ENCODE measurements at regions not wholly inside any gene's neighbourhood (a gene's known extent, or its start where the extent isn't known, plus 50 kb on each side); places are given as distances from the start of the nearest gene placed in this dataset.

DNA sequence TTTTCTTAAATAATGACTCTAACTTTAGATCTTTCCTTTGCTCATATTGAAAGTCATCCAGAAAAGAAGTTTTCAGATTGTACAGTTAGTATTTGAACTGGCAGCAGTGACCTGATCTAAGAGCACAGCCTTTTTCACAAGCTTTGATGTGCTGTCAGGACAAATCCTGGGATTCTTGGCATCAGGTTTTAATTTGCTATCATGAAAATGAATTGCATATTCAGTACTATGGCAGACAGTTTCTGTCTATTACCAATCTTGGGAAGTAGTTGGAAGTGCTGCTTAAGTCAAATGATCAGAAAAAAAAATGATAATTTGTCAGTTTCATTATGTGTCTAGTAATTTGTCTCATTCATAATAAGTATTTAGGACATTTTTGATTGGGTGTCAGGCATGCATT lies 925.6 kb upstream of the ARRDC3 start:
- TF ChIP-seq ZBTB7A (IDR thresholded peaks at IDR 0.05; ENCODE audit: low read depth) (no peak), RAD21 (IDR thresholded peaks at IDR 0.05; ENCODE audit: low read depth) (no peak)

DNA sequence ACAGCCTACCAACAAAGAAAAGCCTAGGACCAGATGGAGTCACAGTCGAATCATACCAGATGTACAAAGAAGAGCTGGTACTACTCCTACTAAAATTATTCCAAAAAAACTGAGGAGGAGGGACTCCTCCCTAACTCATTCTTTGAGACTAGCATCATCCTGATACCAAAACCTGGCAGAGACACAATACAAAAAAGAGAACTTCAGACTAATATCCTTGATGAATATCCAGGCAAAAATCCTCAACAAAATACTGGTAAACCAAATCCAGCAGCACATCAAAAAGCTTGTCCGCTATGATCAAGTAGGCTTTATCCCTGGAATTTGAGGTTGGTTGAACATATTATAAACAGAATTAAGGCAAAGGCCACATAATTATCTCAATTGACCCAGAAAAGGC lies 900.4 kb upstream of the ARRDC3 start:
- TF ChIP-seq EGR1 (IDR thresholded peaks at IDR 0.05) (no peak), ZBTB7A (IDR thresholded peaks at IDR 0.05; ENCODE audit: low read depth) (no peak), TAF1 (IDR thresholded peaks at IDR 0.05; ENCODE audit: low read depth) (no peak), TCF12 (IDR thresholded peaks at IDR 0.05; ENCODE audit: low read depth) (no peak), CREB1 (IDR thresholded peaks at IDR 0.05; ENCODE audit: low read depth) (no peak), TEAD4 (IDR thresholded peaks at IDR 0.05) (no peak), FOXM1 (IDR thresholded peaks at IDR 0.05; ENCODE audit: borderline replicate concordance, low read depth) (no peak), NFIC (IDR thresholded peaks at IDR 0.05) (no peak), RAD21 (IDR thresholded peaks at IDR 0.05; ENCODE audit: low read depth) (no peak), YY1 (IDR thresholded peaks at IDR 0.05; ENCODE audit: low read depth) (no peak)
- TF ChIP-seq, protein P1, sequence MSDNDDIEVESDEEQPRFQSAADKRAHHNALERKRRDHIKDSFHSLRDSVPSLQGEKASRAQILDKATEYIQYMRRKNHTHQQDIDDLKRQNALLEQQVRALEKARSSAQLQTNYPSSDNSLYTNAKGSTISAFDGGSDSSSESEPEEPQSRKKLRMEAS (IDR thresholded peaks at IDR 0.05): no peak

DNA sequence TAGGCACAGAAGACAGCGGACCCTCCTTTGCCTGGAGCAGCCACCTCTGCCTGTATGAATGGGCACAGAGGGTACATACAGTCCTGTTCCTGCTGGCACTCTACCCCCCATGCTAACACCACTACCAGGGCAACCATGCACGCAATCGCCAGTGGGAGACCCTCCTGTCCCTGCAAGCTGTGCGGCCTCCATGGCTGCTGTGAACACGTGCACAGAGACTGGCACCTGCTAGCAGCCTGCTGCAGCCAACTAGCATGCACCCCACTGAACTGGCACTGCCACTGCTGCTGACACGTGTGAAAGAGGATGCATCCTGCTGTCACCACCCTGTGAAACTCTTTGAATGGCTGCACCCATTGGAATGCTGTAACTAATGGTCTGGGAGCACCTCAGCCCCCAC lies 885.2 kb upstream of the ARRDC3 start:
- TF ChIP-seq EP300 (IDR thresholded peaks at IDR 0.05; ENCODE audit: borderline replicate concordance): no peak
- no peak for TF ChIP-seq TCF12 (IDR thresholded peaks at IDR 0.05; ENCODE audit: low read depth)
- TF ChIP-seq YY1 (IDR thresholded peaks at IDR 0.05; ENCODE audit: low read depth): no peak
- no peak for TF ChIP-seq RAD21 (IDR thresholded peaks at IDR 0.05; ENCODE audit: low read depth)
- no peak for TF ChIP-seq NFIC (IDR thresholded peaks at IDR 0.05)
- TF ChIP-seq CEBPB (IDR thresholded peaks at IDR 0.05): no peak
- TF ChIP-seq ZBTB7A (IDR thresholded peaks at IDR 0.05; ENCODE audit: low read depth): no peak
- TF ChIP-seq, protein P2, sequence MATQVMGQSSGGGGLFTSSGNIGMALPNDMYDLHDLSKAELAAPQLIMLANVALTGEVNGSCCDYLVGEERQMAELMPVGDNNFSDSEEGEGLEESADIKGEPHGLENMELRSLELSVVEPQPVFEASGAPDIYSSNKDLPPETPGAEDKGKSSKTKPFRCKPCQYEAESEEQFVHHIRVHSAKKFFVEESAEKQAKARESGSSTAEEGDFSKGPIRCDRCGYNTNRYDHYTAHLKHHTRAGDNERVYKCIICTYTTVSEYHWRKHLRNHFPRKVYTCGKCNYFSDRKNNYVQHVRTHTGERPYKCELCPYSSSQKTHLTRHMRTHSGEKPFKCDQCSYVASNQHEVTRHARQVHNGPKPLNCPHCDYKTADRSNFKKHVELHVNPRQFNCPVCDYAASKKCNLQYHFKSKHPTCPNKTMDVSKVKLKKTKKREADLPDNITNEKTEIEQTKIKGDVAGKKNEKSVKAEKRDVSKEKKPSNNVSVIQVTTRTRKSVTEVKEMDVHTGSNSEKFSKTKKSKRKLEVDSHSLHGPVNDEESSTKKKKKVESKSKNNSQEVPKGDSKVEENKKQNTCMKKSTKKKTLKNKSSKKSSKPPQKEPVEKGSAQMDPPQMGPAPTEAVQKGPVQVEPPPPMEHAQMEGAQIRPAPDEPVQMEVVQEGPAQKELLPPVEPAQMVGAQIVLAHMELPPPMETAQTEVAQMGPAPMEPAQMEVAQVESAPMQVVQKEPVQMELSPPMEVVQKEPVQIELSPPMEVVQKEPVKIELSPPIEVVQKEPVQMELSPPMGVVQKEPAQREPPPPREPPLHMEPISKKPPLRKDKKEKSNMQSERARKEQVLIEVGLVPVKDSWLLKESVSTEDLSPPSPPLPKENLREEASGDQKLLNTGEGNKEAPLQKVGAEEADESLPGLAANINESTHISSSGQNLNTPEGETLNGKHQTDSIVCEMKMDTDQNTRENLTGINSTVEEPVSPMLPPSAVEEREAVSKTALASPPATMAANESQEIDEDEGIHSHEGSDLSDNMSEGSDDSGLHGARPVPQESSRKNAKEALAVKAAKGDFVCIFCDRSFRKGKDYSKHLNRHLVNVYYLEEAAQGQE (IDR thresholded peaks at IDR 0.05; ENCODE audit: low read depth): no peak
- no peak for TF ChIP-seq EGR1 (IDR thresholded peaks at IDR 0.05)
- TF ChIP-seq TAF1 (IDR thresholded peaks at IDR 0.05; ENCODE audit: low read depth): no peak
- no peak for TF ChIP-seq CREB1 (IDR thresholded peaks at IDR 0.05; ENCODE audit: low read depth)
- no peak for TF ChIP-seq TEAD4 (IDR thresholded peaks at IDR 0.05)
- TF ChIP-seq, protein P3, sequence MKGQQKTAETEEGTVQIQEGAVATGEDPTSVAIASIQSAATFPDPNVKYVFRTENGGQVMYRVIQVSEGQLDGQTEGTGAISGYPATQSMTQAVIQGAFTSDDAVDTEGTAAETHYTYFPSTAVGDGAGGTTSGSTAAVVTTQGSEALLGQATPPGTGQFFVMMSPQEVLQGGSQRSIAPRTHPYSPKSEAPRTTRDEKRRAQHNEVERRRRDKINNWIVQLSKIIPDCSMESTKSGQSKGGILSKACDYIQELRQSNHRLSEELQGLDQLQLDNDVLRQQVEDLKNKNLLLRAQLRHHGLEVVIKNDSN (IDR thresholded peaks at IDR 0.05): no peak

DNA sequence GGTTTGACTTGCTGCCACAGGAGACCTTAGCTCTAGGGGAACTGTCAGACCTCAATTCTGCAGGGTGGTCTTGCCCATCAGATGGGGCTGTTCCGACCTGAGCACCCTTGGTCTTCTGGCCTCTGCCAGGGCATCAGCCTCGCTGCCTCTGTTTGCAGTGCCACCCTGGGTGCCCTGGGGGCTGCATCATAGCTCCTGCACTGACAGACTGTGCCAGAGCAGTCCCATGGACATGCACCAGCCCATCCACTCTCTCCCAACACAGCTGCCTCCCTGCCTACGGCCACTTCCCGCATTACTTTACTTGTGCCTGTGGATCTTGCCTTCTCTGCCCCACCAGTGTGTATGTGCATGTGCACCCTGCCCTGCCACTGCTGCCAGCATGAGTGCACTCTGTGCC lies 884.7 kb upstream of the ARRDC3 start:
- no peak for TF ChIP-seq CREB1 (IDR thresholded peaks at IDR 0.05; ENCODE audit: low read depth)
- TF ChIP-seq, protein P2 (IDR thresholded peaks at IDR 0.05; ENCODE audit: low read depth): no peak
- TF ChIP-seq, protein P3 (IDR thresholded peaks at IDR 0.05): no peak
- no peak for TF ChIP-seq ZBTB7A (IDR thresholded peaks at IDR 0.05; ENCODE audit: low read depth)
- no peak for TF ChIP-seq NFIC (IDR thresholded peaks at IDR 0.05)
- no peak for TF ChIP-seq EP300 (IDR thresholded peaks at IDR 0.05; ENCODE audit: borderline replicate concordance)
- TF ChIP-seq, protein P1 (IDR thresholded peaks at IDR 0.05): no peak
- no peak for TF ChIP-seq TEAD4 (IDR thresholded peaks at IDR 0.05)
- TF ChIP-seq FOXM1 (IDR thresholded peaks at IDR 0.05; ENCODE audit: borderline replicate concordance, low read depth): no peak
- no peak for TF ChIP-seq YY1 (IDR thresholded peaks at IDR 0.05; ENCODE audit: low read depth)
- TF ChIP-seq EGR1 (IDR thresholded peaks at IDR 0.05): no peak
- no peak for TF ChIP-seq TCF12 (IDR thresholded peaks at IDR 0.05; ENCODE audit: low read depth)
- TF ChIP-seq RAD21 (IDR thresholded peaks at IDR 0.05; ENCODE audit: low read depth): no peak
- no peak for TF ChIP-seq CEBPB (IDR thresholded peaks at IDR 0.05)

DNA sequence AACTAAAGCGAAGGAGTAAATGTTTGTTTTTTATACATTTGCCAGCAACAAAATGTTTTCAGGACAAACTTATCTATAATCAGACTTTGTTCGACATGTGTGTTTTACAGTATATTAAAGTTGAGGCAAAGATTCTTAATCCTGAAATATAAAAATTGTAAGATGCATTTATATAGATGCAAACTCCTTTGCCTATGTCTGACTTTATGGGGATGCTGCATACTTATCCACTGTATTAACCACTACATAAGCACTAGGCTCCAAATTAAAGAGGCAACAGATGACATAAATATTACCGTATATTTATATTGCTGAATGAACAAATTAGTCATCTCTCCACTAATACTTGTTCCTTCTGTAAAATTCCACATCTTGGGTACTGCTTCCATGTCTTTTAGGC lies 882.7 kb upstream of the ARRDC3 start:
- TF ChIP-seq ZBTB7A (IDR thresholded peaks at IDR 0.05; ENCODE audit: low read depth) (no peak), TAF1 (IDR thresholded peaks at IDR 0.05; ENCODE audit: low read depth) (no peak), FOXM1 (IDR thresholded peaks at IDR 0.05; ENCODE audit: borderline replicate concordance, low read depth) (no peak), NFIC (IDR thresholded peaks at IDR 0.05) (no peak)
- TF ChIP-seq, protein P3 (IDR thresholded peaks at IDR 0.05): no peak

DNA sequence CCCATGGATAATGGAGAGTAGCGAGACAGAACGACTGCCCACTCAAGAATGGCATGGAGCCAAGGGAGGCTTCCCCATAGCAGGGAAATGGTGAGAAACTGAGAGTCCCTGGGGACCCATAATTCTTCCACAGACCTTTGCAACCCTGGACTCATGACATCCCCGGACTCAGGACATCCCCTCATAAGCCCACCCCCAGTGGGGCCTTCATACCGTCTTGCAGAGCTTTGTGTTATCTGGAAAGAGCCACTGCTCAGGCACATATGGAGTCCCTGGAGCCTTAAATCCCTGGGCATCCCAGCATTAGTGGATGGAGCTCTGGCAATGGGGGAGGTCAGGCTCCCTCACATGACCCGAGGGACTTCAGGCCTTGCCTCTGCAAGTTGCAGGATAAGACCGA lies 865.4 kb upstream of the ARRDC3 start:
- no peak for TF ChIP-seq CEBPB (IDR thresholded peaks at IDR 0.05)
- TF ChIP-seq TAF1 (IDR thresholded peaks at IDR 0.05; ENCODE audit: low read depth): no peak
- no peak for TF ChIP-seq YY1 (IDR thresholded peaks at IDR 0.05; ENCODE audit: low read depth)
- TF ChIP-seq, protein P2 (IDR thresholded peaks at IDR 0.05; ENCODE audit: low read depth): no peak
- no peak for TF ChIP-seq TCF12 (IDR thresholded peaks at IDR 0.05; ENCODE audit: low read depth)
- TF ChIP-seq NFIC (IDR thresholded peaks at IDR 0.05): no peak
- no peak for TF ChIP-seq CREB1 (IDR thresholded peaks at IDR 0.05; ENCODE audit: low read depth)
- no peak for TF ChIP-seq EP300 (IDR thresholded peaks at IDR 0.05; ENCODE audit: borderline replicate concordance)
- TF ChIP-seq, protein P1 (IDR thresholded peaks at IDR 0.05): no peak
- no peak for TF ChIP-seq FOXM1 (IDR thresholded peaks at IDR 0.05; ENCODE audit: borderline replicate concordance, low read depth)
